Right lobe of liver (tissue), 6 donors: ENCODE measurements at regions not wholly inside any gene's neighbourhood (a gene's known extent, or its start where the extent isn't known, plus 50 kb on each side); places are given as distances from the start of the nearest gene placed in this dataset.

Experiments
- ATAC-seq, 4 donors: fragments of 200-7000 bp; cut with Tn5 transposase; one replicate each; pipeline ENCODE4 v1.9.1; 2020; ENCODE audit warnings: mild to moderate bottlenecking in 4 of 4, moderate library complexity in 4 of 4
- DNase-seq, 3 donors: peaks; one replicate each; pipeline ENCODE4 v3.0.0-alpha.2; 2020
- H3K27ac ChIP-seq, 3 donors: fragments of 200-600 bp; one replicate each; pipeline ENCODE4 v1.8.0; 2022
- H3K27me3 ChIP-seq, 2 donors: fragments of 200-600 bp; one replicate each; pipeline ENCODE4 v1.8.0; 2022
- H3K36me3 ChIP-seq, 4 donors: fragments of 200-600 bp; sonication (generic) in 1 of 4; one replicate each; pipeline versions ENCODE4 v1.5.1 to v1.8.0; 2017 to 2022; ENCODE audit warnings: control low read depth in 1 of 4
- H3K4me1 ChIP-seq, 4 donors: fragments of 200-600 bp; sonication (generic) in 1 of 4; one replicate each; pipeline versions ENCODE4 v1.5.1 to v1.8.0; 2017 to 2022; ENCODE audit warnings: control low read depth in 1 of 4
- H3K4me3 ChIP-seq, 3 donors: fragments of 200-600 bp; one replicate each; pipeline ENCODE4 v1.8.0; 2022
- H3K9me3 ChIP-seq, 4 donors: fragments of 200-600 bp; sonication (generic) in 1 of 4; one replicate each; pipeline versions ENCODE4 v1.5.1 to v1.8.0; 2017 to 2022; ENCODE audit warnings: control low read depth in 1 of 4
- CTCF ChIP-seq, 4 donors: fragments of 200-600 bp in 3 of 4; fragments of 450-650 bp in 1 of 4; IDR thresholded peaks; one replicate each; pipeline versions ENCODE4 v1.5.1 to v1.8.0; 2016 to 2022; ENCODE audit warnings: antibody characterized with exemption in 4 of 4, mild to moderate bottlenecking in 2 of 4
- POLR2A ChIP-seq: fragments of 450-650 bp; IDR thresholded peaks from one replicate; pipeline ENCODE4 v1.6.1; 2017; ENCODE audit warnings: antibody characterized with exemption, mild to moderate bottlenecking
- WGBS: methylation state at CpG from one replicate; pipeline ENCODE4 v1.1.6; 2018; ENCODE audit warnings: low coverage, low lambda C conversion rate; ENCODE audit not compliant: insufficient coverage; ENCODE audit errors: missing lambda C conversion rate; 5-methylcytosine and 5-hydroxymethylcytosine counted together
- intact Hi-C, 2 donors: fragments of 100-400 bp; cut with DNase I; formaldehyde crosslinking; loops; one replicate each; pipeline versions ENCODE4 v1.11.2 to v1.14.1; 2022
- donor health status: DM: no; HTN: yes; CAD: no.
- donor health status: DM: no; HTN: no; CAD: no.
- donor health status: DM: no; HTN: no; CAD: no.
- donor health status: DM: no; HTN: yes; CAD: no.
- donor health status: DM: no; HTN: yes; CAD: no.

DNA sequence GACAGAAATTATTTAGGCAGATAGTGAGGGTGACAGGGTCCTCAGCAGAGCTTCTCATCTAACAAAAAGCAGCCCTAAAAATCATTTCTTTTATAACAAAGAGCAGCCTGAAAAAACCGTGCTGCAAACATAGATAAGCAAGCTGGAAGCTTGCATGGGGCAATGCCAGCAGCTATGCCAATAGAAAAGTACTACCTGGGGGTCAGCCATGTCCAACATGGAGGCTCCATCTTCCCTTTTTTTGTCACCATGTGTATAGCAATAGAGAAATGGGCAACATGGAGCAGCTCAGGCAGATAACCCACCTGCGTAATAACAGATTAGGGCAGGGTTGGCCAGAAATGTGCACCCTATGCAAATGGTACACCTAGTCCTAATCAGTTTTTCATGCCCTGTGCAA is 57.4 kb upstream of the IGLL5 start:
- H3K9me3 ChIP-seq, result peaks cover 0 to 4% (median 2%) of the 10 kb centered on the region in 4 donors
- H3K27ac ChIP-seq, result no peak overlapping the region
- intact Hi-C loops, result no loop called here
- no peaks in the 10 kb centered on the region for H3K4me1 ChIP-seq
- 56% methylated on average over 2 of the region's 2 CpGs for WGBS
- no peaks in the 10 kb centered on the region for H3K36me3 ChIP-seq
- H3K27me3 ChIP-seq, result no peaks in the 10 kb centered on the region
- ATAC-seq, result no peak
- H3K4me3 ChIP-seq, result no peak overlapping the region
- no peak for TF ChIP-seq POLR2A
- no peak for TF ChIP-seq CTCF (IDR thresholded peaks at IDR 0.05)
- no peak for DNase-seq

- Histone ChIP-seq H3K36me3 (no peaks in the 10 kb centered on the region), H3K9me3 (peaks cover 0 to 4% (median 2%) of the 10 kb centered on the region in 4 donors), H3K4me3 (no peak overlapping the region), H3K27me3 (no peaks in the 10 kb centered on the region), H3K27ac (no peak overlapping the region), H3K4me1 (no peaks in the 10 kb centered on the region)
- intact Hi-C loops, result no loop called here
- WGBS, result 75% methylated on average over 1 of the region's 1 CpG
- no peak for TF ChIP-seq POLR2A
- no peak for TF ChIP-seq CTCF (IDR thresholded peaks at IDR 0.05)
- DNase-seq (no peak), ATAC-seq (no peak)
Measured at GRCh38 chr22:22830957-22831688, 56.5 kb upstream of the IGLL5 start.

- DNase-seq (no peak), ATAC-seq (no peak)
- no peaks in the 10 kb centered on the region for H3K27me3 ChIP-seq
- intact Hi-C loops, result no loop called here
- peaks cover 0 to 4% (median 2%) of the 10 kb centered on the region in 4 donors for H3K9me3 ChIP-seq
- no peaks in the 10 kb centered on the region for H3K4me1 ChIP-seq
- no peak for TF ChIP-seq POLR2A
- no peak for TF ChIP-seq CTCF (IDR thresholded peaks at IDR 0.05)
- no peak overlapping the region for H3K4me3 ChIP-seq
- no peaks in the 10 kb centered on the region for H3K36me3 ChIP-seq
- no peak overlapping the region for H3K27ac ChIP-seq
- 45% methylated on average over 3 of the region's 3 CpGs for WGBS
Measured at GRCh38 chr22:22833059-22833458, 54.6 kb upstream of the IGLL5 start.

DNA sequence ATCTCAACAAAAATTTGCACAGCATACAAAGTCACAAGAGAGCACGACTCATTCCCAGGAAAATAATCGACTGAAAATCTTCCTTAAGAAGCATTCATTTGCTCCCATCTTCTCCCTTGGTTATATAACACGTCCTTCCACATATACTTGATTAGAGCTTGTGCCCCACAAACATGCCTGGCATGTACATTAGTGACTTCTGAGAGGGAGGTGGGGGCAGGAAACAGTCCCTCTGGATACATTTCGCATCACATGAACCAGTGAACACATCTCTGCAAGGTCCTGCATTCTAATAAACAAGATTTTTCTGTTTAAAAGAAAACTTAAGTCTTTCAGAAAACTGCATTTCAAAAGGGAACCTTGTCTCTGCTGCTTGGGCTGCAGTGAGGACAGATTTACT is 54.1 kb upstream of the IGLL5 start:
- intact Hi-C loops, result no loop called here
- no peak for TF ChIP-seq CTCF (IDR thresholded peaks at IDR 0.05)
- TF ChIP-seq POLR2A, result no peak
- Histone ChIP-seq H3K36me3 (no peaks in the 10 kb centered on the region), H3K27me3 (no peaks in the 10 kb centered on the region), H3K9me3 (peaks cover 0 to 4% (median 2%) of the 10 kb centered on the region in 4 donors), H3K4me3 (no peak overlapping the region), H3K27ac (no peak overlapping the region), H3K4me1 (no peaks in the 10 kb centered on the region)
- DNase-seq (no peak), ATAC-seq (no peak)
- 39% methylated on average over 4 of the region's 4 CpGs for WGBS
